ENCODE measurements at regions not wholly inside any gene's neighbourhood (a gene's known extent, or its start where the extent isn't known, plus 50 kb on each side); places are given as distances from the start of the nearest gene placed in this dataset.

- peaks cover 10% of the 10 kb centered on the region for H3K4me1 Mint-ChIP-seq (ENCODE audit: low read depth)
- intact Hi-C loops (cut with micrococcal nuclease) = no loop called here
- no peaks in the 10 kb centered on the region for H3K9me3 Mint-ChIP-seq
- no peak overlapping the region for H3K4me3 Mint-ChIP-seq
- no peak for DNase-seq (ENCODE audit: low spot score)
- no peak overlapping the region for H3K27ac Mint-ChIP-seq
- H3K36me3 Mint-ChIP-seq (ENCODE audit: low read depth) = no peaks in the 10 kb centered on the region
- peaks cover 4% of the 10 kb centered on the region for H3K27me3 Mint-ChIP-seq (ENCODE audit: insufficient read depth)
Measured at GRCh38 chr1:55317673-55318072, 102.5 kb upstream of the USP24 start.

- no peak for DNase-seq (ENCODE audit: low spot score)
- intact Hi-C loops (cut with micrococcal nuclease) = no loop called here
- Mint-ChIP-seq H3K27me3 (ENCODE audit: insufficient read depth) (peaks cover 4% of the 10 kb centered on the region), H3K9me3 (no peaks in the 10 kb centered on the region), H3K27ac (no peak overlapping the region), H3K36me3 (ENCODE audit: low read depth) (no peaks in the 10 kb centered on the region), H3K4me3 (no peak overlapping the region), H3K4me1 (ENCODE audit: low read depth) (peaks cover 10% of the 10 kb centered on the region)
Measured at GRCh38 chr1:55316947-55317662, 101.9 kb upstream of the USP24 start.

GRCh38 chr1:55316502-55316901, 101.3 kb upstream of the USP24 start:
- peaks cover 4% of the 10 kb centered on the region for H3K27me3 Mint-ChIP-seq (ENCODE audit: insufficient read depth)
- H3K27ac Mint-ChIP-seq = no peak overlapping the region
- no peaks in the 10 kb centered on the region for H3K36me3 Mint-ChIP-seq (ENCODE audit: low read depth)
- intact Hi-C loops (cut with micrococcal nuclease) = no loop called here
- H3K9me3 Mint-ChIP-seq = no peaks in the 10 kb centered on the region
- no peak for DNase-seq (ENCODE audit: low spot score)
- peaks cover 10% of the 10 kb centered on the region for H3K4me1 Mint-ChIP-seq (ENCODE audit: low read depth)
- H3K4me3 Mint-ChIP-seq = no peak overlapping the region

GRCh38 chr1:55315552-55315951, 100.4 kb upstream of the USP24 start:
- peaks cover 13% of the 10 kb centered on the region for H3K4me1 Mint-ChIP-seq (ENCODE audit: low read depth)
- H3K9me3 Mint-ChIP-seq = no peaks in the 10 kb centered on the region
- intact Hi-C loops (cut with micrococcal nuclease) = no loop called here
- no peak overlapping the region for H3K27ac Mint-ChIP-seq
- DNase-seq (ENCODE audit: low spot score) = no peak
- no peak overlapping the region for H3K4me3 Mint-ChIP-seq
- H3K36me3 Mint-ChIP-seq (ENCODE audit: low read depth) = no peaks in the 10 kb centered on the region
- peaks cover 4% of the 10 kb centered on the region for H3K27me3 Mint-ChIP-seq (ENCODE audit: insufficient read depth)

- Mint-ChIP-seq H3K36me3 (ENCODE audit: low read depth) (no peaks in the 10 kb centered on the region), H3K27ac (no peak overlapping the region), H3K9me3 (no peaks in the 10 kb centered on the region), H3K4me1 (ENCODE audit: low read depth) (peaks cover 15% of the 10 kb centered on the region), H3K27me3 (ENCODE audit: insufficient read depth) (peaks cover 4% of the 10 kb centered on the region), H3K4me3 (no peak overlapping the region)
- intact Hi-C loops (cut with micrococcal nuclease) = no loop called here
- no peak for DNase-seq (ENCODE audit: low spot score)
Measured at GRCh38 chr1:55314740-55315139, 99.6 kb upstream of the USP24 start.

GRCh38 chr1:55313903-55314302, 98.7 kb upstream of the USP24 start:
- Mint-ChIP-seq H3K27me3 (ENCODE audit: insufficient read depth) (peaks cover 4% of the 10 kb centered on the region), H3K9me3 (no peaks in the 10 kb centered on the region), H3K4me1 (ENCODE audit: low read depth) (peaks cover 15% of the 10 kb centered on the region), H3K4me3 (no peak overlapping the region), H3K27ac (no peak overlapping the region), H3K36me3 (ENCODE audit: low read depth) (no peaks in the 10 kb centered on the region)
- intact Hi-C loops (cut with micrococcal nuclease) = no loop called here
- DNase-seq (ENCODE audit: low spot score) = no peak

- H3K27me3 Mint-ChIP-seq (ENCODE audit: insufficient read depth) = peaks cover 3% of the 10 kb centered on the region
- DNase-seq (ENCODE audit: low spot score) = no peak
- intact Hi-C loops (cut with micrococcal nuclease) = no loop called here
- no peak overlapping the region for H3K27ac Mint-ChIP-seq
- H3K36me3 Mint-ChIP-seq (ENCODE audit: low read depth) = no peaks in the 10 kb centered on the region
- no peak overlapping the region for H3K4me3 Mint-ChIP-seq
- no peaks in the 10 kb centered on the region for H3K9me3 Mint-ChIP-seq
- H3K4me1 Mint-ChIP-seq (ENCODE audit: low read depth) = peaks cover 10% of the 10 kb centered on the region
Measured at GRCh38 chr1:55311979-55312378, 96.8 kb upstream of the USP24 start.

GRCh38 chr1:55311057-55311641, 96.0 kb upstream of the USP24 start:
- no peak overlapping the region for H3K27ac Mint-ChIP-seq
- H3K9me3 Mint-ChIP-seq = no peaks in the 10 kb centered on the region
- no peaks in the 10 kb centered on the region for H3K36me3 Mint-ChIP-seq (ENCODE audit: low read depth)
- H3K27me3 Mint-ChIP-seq (ENCODE audit: insufficient read depth) = peaks cover 9% of the 10 kb centered on the region
- peaks cover 4% of the 10 kb centered on the region for H3K4me1 Mint-ChIP-seq (ENCODE audit: low read depth)
- no peak for DNase-seq (ENCODE audit: low spot score)
- intact Hi-C loops (cut with micrococcal nuclease) = no loop called here
- no peak overlapping the region for H3K4me3 Mint-ChIP-seq

GRCh38 chr1:55310505-55310971, 95.4 kb upstream of the USP24 start:
- Mint-ChIP-seq H3K9me3 (no peaks in the 10 kb centered on the region), H3K27me3 (ENCODE audit: insufficient read depth) (peaks cover 10% of the 10 kb centered on the region), H3K27ac (no peak overlapping the region), H3K4me3 (no peak overlapping the region), H3K4me1 (ENCODE audit: low read depth) (peaks cover 4% of the 10 kb centered on the region), H3K36me3 (ENCODE audit: low read depth) (no peaks in the 10 kb centered on the region)
- no peak for DNase-seq (ENCODE audit: low spot score)
- intact Hi-C loops (cut with micrococcal nuclease) = no loop called here

GRCh38 chr1:55309786-55310504, 94.8 kb upstream of the USP24 start:
- H3K36me3 Mint-ChIP-seq (ENCODE audit: low read depth) = no peaks in the 10 kb centered on the region
- H3K9me3 Mint-ChIP-seq = no peaks in the 10 kb centered on the region
- H3K4me3 Mint-ChIP-seq = no peak overlapping the region
- intact Hi-C loops (cut with micrococcal nuclease) = loop anchor here (10.0 kb wide), 1 partner anchor 135 kb away; no protein-coding TSS in a partner anchor
- H3K27ac Mint-ChIP-seq = no peak overlapping the region
- H3K27me3 Mint-ChIP-seq (ENCODE audit: insufficient read depth) = peaks cover 10% of the 10 kb centered on the region
- DNase-seq (ENCODE audit: low spot score) = no peak
- peaks cover 4% of the 10 kb centered on the region for H3K4me1 Mint-ChIP-seq (ENCODE audit: low read depth)

- H3K4me1 Mint-ChIP-seq (ENCODE audit: low read depth) = peaks cover 4% of the 10 kb centered on the region
- no peak for DNase-seq (ENCODE audit: low spot score)
- H3K27me3 Mint-ChIP-seq (ENCODE audit: insufficient read depth) = peaks cover 10% of the 10 kb centered on the region
- no peaks in the 10 kb centered on the region for H3K9me3 Mint-ChIP-seq
- no peak overlapping the region for H3K27ac Mint-ChIP-seq
- no peak overlapping the region for H3K4me3 Mint-ChIP-seq
- intact Hi-C loops (cut with micrococcal nuclease) = loop anchor here (10.0 kb wide), 1 partner anchor 136 kb away; no protein-coding TSS in a partner anchor
- H3K36me3 Mint-ChIP-seq (ENCODE audit: low read depth) = no peaks in the 10 kb centered on the region
Measured at GRCh38 chr1:55309053-55309452, 93.9 kb upstream of the USP24 start.

GRCh38 chr1:55305735-55306134, 90.6 kb upstream of the USP24 start:
- no peak for DNase-seq (ENCODE audit: low spot score)
- no peaks in the 10 kb centered on the region for H3K9me3 Mint-ChIP-seq
- peaks cover 8% of the 10 kb centered on the region for H3K27me3 Mint-ChIP-seq (ENCODE audit: insufficient read depth)
- intact Hi-C loops (cut with micrococcal nuclease) = loop anchor here (10.0 kb wide), 1 partner anchor 139 kb away; no protein-coding TSS in a partner anchor
- H3K4me1 Mint-ChIP-seq (ENCODE audit: low read depth) = peaks cover 3% of the 10 kb centered on the region
- no peak overlapping the region for H3K27ac Mint-ChIP-seq
- H3K4me3 Mint-ChIP-seq = no peak overlapping the region
- no peaks in the 10 kb centered on the region for H3K36me3 Mint-ChIP-seq (ENCODE audit: low read depth)

GRCh38 chr1:55304229-55304740, 89.1 kb upstream of the USP24 start:
- Mint-ChIP-seq H3K27ac (no peak overlapping the region), H3K36me3 (ENCODE audit: low read depth) (no peaks in the 10 kb centered on the region), H3K4me3 (no peak overlapping the region), H3K4me1 (ENCODE audit: low read depth) (no peaks in the 10 kb centered on the region), H3K27me3 (ENCODE audit: insufficient read depth) (peaks cover 8% of the 10 kb centered on the region), H3K9me3 (no peaks in the 10 kb centered on the region)
- intact Hi-C loops (cut with micrococcal nuclease) = loop anchor here (10.0 kb wide), 1 partner anchor 141 kb away; no protein-coding TSS in a partner anchor
- DNase-seq (ENCODE audit: low spot score) = no peak
